GM13977 (cell line): ENCODE measurements at regions not wholly inside any gene's neighbourhood (a gene's known extent, or its start where the extent isn't known, plus 50 kb on each side); places are given as distances from the start of the nearest gene placed in this dataset.

Source experiments
- DNase-seq: peaks from one replicate; pipeline ENCODE4 v3.0.0; 2012; ENCODE audit warnings: low spot score
- in situ Hi-C: fragments of 300-500 bp; cut with MboI; formaldehyde crosslinking; loops from one replicate; pipeline ENCODE4 v1.12.0; 2022; ENCODE audit warnings: low sequenced_read_pairs, low pct_unique_long_range_greater_than_20kb, mixed read lengths, inconsistent platforms; ENCODE audit not compliant: unreplicated experiment
- TF ChIP-seq, protein P1 (sequence below): IDR thresholded peaks from 2 replicates; pipeline ENCODE4 v1.5.1; 2012; ENCODE audit warnings: mild to moderate bottlenecking, control low read depth; ENCODE audit not compliant: insufficient read depth; ENCODE audit errors: extremely low read depth, missing control alignments

DNA sequence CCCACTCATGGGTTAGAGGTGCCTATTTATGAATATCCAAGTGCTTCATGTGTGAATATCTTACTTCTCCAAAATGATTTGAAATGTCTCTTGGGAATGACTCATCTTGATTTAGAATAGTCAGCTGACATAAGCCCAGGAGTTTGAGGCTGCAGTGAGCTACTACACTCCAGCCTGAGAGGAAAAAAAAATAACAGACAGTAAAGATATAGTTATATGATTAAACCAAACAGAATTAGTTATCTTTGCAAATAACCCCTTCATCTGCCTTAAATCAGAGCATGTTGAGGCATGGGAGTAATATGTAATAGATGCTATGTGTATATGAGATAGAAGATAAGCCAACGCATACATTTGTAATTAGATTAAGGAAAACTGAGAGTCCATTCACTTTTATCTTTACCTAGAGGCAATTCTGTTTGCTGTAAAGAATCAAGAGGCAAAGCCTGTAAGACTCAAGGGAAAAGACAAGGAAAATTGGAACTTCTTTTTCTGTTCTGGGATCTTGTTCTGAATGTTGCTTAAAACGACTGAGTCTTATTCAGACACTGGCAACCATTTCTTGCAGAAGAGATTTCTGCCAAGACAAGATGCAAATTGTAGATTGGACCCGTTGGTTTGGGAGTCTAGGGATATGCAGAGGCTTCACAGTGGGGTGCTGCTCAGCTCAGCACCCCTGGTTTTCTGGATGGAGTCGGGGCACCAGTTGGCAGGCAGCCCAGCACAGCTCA is 104.4 kb downstream of the LIPG start:
- in situ Hi-C loops = no loop called here
- no peak for DNase-seq
- TF ChIP-seq, protein P1, sequence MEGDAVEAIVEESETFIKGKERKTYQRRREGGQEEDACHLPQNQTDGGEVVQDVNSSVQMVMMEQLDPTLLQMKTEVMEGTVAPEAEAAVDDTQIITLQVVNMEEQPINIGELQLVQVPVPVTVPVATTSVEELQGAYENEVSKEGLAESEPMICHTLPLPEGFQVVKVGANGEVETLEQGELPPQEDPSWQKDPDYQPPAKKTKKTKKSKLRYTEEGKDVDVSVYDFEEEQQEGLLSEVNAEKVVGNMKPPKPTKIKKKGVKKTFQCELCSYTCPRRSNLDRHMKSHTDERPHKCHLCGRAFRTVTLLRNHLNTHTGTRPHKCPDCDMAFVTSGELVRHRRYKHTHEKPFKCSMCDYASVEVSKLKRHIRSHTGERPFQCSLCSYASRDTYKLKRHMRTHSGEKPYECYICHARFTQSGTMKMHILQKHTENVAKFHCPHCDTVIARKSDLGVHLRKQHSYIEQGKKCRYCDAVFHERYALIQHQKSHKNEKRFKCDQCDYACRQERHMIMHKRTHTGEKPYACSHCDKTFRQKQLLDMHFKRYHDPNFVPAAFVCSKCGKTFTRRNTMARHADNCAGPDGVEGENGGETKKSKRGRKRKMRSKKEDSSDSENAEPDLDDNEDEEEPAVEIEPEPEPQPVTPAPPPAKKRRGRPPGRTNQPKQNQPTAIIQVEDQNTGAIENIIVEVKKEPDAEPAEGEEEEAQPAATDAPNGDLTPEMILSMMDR = no peak

DNA sequence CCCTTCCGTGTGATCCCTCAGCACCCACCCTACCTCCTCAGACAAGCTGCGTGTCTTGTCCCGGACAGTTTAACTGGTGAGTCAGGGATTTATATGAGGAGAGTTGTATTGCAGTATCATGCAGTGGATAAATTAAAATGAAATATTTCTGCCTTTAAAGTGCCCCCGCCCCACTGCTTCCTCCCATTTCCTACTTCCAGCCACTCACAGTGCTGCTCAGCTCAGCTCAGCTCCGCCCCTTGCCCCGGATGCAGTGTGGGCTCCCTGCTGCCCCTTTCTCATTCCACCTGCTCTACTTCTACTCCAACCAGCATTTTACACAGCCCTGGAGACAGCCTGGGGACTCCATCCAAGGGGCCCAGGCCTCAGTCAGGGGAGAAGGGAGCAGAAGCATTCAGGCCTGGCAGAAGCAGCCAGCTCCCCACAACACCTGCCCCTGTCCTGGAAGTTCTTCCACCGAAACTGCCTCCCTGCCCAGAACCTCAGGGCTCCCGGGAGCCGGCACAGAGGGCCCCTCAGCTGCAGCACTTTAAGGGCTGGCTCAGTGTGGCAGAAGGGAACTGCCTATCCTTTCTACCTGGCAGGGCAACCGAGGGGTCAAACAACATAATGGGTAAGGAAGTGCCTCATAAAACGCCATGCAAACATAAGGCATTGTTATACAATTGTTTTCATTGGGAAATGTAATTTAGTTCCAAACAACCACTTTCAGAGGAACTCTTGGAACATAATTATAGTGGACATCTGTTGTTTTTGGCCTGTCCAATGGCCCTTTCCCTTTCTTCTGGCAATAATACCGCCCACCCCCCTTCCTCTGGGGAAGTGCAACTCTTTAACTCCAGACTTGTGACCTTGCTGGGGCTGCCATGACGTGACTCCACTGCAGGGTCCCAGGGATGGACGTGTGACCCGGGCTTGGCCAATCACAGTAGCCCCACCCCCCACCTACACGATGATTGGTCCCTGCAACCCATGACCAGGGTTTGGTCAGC is 102.3 kb downstream of the LIPG start:
- TF ChIP-seq, protein P1 = no peak
- in situ Hi-C loops = no loop called here
- DNase-seq = no peak

DNA sequence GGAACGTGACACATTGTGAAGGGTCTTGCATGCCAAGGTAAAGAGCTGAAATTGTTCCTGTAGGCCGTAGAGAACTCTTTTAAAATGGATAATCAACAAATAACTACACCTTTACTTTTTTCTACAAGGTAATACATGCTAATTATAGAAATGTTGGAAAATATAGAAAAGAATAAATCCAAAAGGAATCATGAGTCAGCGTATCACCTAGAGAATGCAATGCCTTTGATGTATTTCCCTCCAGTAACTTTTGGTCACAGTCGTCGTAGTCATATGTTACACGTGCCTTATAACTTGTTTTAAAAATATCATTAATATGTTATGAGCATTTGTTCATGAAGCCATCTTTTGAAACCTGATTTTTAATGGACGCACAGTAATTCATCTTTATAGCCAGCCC is 100.6 kb downstream of the LIPG start:
- DNase-seq = no peak
- in situ Hi-C loops = no loop called here
- TF ChIP-seq, protein P1 = no peak

DNA sequence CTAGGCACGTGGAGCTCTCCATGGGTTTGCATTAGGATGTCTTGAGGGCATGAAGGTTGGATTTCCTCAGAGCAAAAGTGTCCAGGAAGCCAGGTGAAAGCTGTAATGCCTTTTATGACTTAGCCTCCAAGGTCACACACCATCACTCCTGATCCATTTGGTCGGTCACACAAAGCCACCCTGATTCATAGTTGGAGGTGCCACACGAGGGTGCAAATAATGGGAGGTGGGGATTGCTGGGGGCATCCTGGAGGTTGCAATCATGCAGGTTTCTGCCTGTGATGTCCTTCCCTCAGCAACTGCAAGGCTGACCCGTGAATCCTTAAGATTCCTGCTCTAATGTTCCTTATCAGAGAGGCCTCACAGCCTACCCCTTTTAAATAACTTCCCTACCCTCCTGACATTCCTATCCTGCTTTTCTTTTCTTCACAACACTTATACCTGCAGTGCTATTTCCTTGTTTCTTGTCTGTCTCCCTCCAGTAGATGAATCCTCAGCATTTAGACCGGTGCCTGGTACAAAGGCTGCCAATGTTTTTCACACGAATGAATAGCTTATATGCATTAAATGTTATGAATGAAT is 97.1 kb downstream of the LIPG start:
- DNase-seq = no peak
- TF ChIP-seq, protein P1 = no peak
- in situ Hi-C loops = no loop called here

DNA sequence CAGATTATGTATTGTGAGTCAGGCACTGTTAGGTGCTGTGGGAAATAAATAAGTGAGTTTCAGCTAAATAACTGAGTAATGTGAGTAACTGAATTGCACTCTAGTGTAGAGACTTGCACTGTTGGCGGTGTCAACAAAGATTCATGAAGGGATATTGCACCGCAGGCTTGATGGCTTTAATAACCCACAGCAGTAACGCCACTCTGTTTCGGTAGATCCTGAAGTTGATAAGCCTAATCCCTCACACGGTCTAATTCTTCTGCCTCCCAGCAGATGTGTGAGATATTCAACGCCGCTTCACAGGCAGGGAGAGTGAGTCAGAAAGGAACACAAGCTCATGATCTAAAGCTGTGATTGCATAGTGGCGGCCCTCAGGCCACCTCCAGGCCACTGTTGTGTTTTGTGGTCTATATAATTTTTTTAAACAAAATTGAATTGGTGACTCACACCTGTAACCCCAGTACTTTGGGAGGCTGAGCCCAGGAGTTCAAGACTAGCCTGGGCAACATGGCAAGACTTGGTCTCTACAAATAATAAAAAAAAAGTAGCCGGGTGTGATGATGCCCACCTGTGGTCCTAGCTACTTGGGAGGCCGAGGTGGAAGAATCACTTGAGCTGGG is 94.3 kb downstream of the LIPG start:
- TF ChIP-seq, protein P1 = no peak
- DNase-seq = no peak
- in situ Hi-C loops = no loop called here
